A673 (cell line): ENCODE measurements at regions not wholly inside any gene's neighbourhood (a gene's known extent, or its start where the extent isn't known, plus 50 kb on each side); places are given as distances from the start of the nearest gene placed in this dataset.

Experiments used
- BruUV-seq: library from RNA; stranded (reverse); fragments of 400-500 nt; replicated peaks from 2 replicates; lab custom pipeline; 2021; lab: Mats Ljungman, UMichigan
- CTCF ChIA-PET: fragments of 300-600 bp; sonication (Branson Sonifier 250); formaldehyde crosslinking; loops from one replicate; lab custom pipeline; 2022; ENCODE audit warnings: antibody characterized with exemption; lab: Charles Lee
- POLR2A ChIA-PET: fragments of 300-600 bp; sonication (Branson Sonifier 250); formaldehyde crosslinking; loops from one replicate; lab custom pipeline; 2022; ENCODE audit warnings: antibody characterized with exemption; ENCODE audit not compliant: low non-redundant PET; lab: Charles Lee
- DNase-seq: peaks from one replicate; pipeline ENCODE4 v3.0.0-alpha.2; 2015; ENCODE audit warnings: low spot score
- H3K27ac ChIP-seq: fragments of 200-600 bp; sonication (generic); 2 replicates; pipeline ENCODE4 v1.5.1; 2016; ENCODE audit warnings: mixed run types, low read depth, mild to moderate bottlenecking, mixed read lengths, antibody characterized with exemption, low read length; ENCODE audit not compliant: poor library complexity, severe bottlenecking
- H3K27me3 ChIP-seq: fragments of 200-600 bp; sonication (generic); replicated peaks from 2 replicates; pipeline ENCODE4 v1.6.1; 2017; ENCODE audit warnings: mixed run types, low read depth, mild to moderate bottlenecking, mixed read lengths, antibody characterized with exemption, low read length; ENCODE audit not compliant: insufficient read depth, poor library complexity
- H3K36me3 ChIP-seq: fragments of 200-600 bp; sonication (generic); 2 replicates; pipeline ENCODE4 v1.6.1; 2016; ENCODE audit warnings: mixed run types, mild to moderate bottlenecking, mixed read lengths, antibody characterized with exemption, low read length; ENCODE audit not compliant: insufficient read depth, poor library complexity, severe bottlenecking
- H3K4me1 ChIP-seq: fragments of 200-600 bp; sonication (generic); 2 replicates; pipeline ENCODE4 v1.6.1; 2017; ENCODE audit warnings: mixed run types, mild to moderate bottlenecking, mixed read lengths, antibody characterized with exemption, low read length; ENCODE audit not compliant: insufficient read depth, poor library complexity, severe bottlenecking
- H3K4me3 ChIP-seq: fragments of 200-600 bp; sonication (generic); 2 replicates; pipeline ENCODE4 v1.5.1; 2016; ENCODE audit warnings: low read depth, mixed run types, mild to moderate bottlenecking, mixed read lengths, low read length; ENCODE audit not compliant: poor library complexity, severe bottlenecking
- H3K9me3 ChIP-seq: fragments of 200-600 bp; sonication (generic); 2 replicates; pipeline ENCODE4 v1.6.1; 2016; ENCODE audit warnings: mixed run types, low read depth, mild to moderate bottlenecking, mixed read lengths, antibody characterized with exemption, low read length; ENCODE audit not compliant: poor library complexity, severe bottlenecking
- CTCF ChIP-seq: fragments of 300-800, 200-600 bp; sonication (generic); conservative IDR thresholded peaks from 2 replicates; pipeline ENCODE4 v1.5.1; 2017; ENCODE audit warnings: low read depth, mild to moderate bottlenecking, antibody characterized with exemption, low read length, moderate library complexity, mixed read lengths
- EZH2 ChIP-seq: fragments of 200-600 bp; sonication (generic); IDR thresholded peaks from 2 replicates; pipeline ENCODE4 v1.6.1; 2017; ENCODE audit warnings: borderline replicate concordance, low read depth, mild to moderate bottlenecking, mixed read lengths, antibody characterized with exemption, low read length; ENCODE audit not compliant: poor library complexity, severe bottlenecking
- intact Hi-C: fragments of 100-400 bp; cut with micrococcal nuclease; formaldehyde crosslinking; loops from one replicate; pipeline ENCODE4 v1.10.0; 2022; ENCODE audit not compliant: unreplicated experiment

- H3K27ac ChIP-seq: no peak overlapping the region
- BruUV-seq: no TSS peak
- POLR2A ChIA-PET: no interaction called here
- no peak for DNase-seq
- no peaks in the 10 kb centered on the region for H3K4me1 ChIP-seq
- CTCF ChIA-PET: no interaction called here
- H3K9me3 ChIP-seq: no peaks in the 10 kb centered on the region
- H3K4me3 ChIP-seq: no peak overlapping the region
- H3K27me3 ChIP-seq: no peaks in the 10 kb centered on the region
- intact Hi-C loops: no loop called here
- no peaks in the 10 kb centered on the region for H3K36me3 ChIP-seq
- TF ChIP-seq CTCF (no peak), EZH2 (no peak)
These were observed 803.7 kb downstream of the NCAM2 start for GRCh38 chr21:21801921-21802320.

DNA sequence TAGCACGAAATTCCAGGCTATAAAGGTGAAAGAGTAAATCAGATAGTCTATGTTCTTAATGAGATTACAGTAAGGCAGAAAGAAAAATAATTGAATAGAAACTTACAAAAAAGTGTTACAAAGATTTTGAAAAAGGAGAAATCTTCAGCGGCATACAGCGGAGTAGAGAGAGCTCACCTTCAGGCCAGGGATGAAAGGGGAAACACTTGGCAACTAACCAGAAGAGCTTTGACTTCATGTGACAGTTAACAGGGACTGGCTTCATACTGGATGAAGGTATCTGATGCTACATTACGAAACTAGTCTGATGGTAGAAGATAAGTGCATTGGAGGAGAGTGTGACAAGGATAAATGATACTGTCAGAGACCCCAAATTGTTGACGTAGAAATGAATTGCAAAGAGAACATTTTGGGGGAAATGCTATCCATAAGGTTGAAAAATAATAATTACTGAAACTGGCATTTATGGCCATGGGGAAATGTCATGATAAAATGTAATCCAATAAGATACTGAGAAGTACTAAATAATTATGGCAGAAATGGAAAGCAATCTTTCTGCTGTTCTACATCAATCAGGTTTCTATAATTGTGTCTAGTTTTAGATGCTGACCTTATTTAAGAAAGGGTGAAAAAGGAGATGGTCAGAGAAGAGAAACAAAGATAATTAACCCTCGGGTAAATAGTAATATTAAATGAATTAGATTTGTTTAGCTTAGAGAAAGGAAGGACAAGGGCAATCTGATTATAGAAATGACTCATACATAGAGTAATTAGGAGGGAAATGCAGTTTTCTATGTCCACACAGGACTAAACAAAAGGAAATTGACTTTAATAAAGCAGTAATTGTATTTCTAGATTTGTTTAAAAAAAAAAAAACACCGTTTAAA lies 808.7 kb downstream of the NCAM2 start:
- H3K27ac ChIP-seq: no peak overlapping the region
- H3K36me3 ChIP-seq: no peaks in the 10 kb centered on the region
- no TSS peak for BruUV-seq
- ChIA-PET POLR2A (no interaction called here), CTCF (no interaction called here)
- no peak overlapping the region for H3K4me3 ChIP-seq
- no peak for TF ChIP-seq CTCF
- no peak for TF ChIP-seq EZH2
- H3K27me3 ChIP-seq: no peaks in the 10 kb centered on the region
- intact Hi-C loops: no loop called here
- peak; percentile 10 for DNase-seq
- peaks cover 5% of the 10 kb centered on the region for H3K4me1 ChIP-seq
- H3K9me3 ChIP-seq: no peaks in the 10 kb centered on the region

DNA sequence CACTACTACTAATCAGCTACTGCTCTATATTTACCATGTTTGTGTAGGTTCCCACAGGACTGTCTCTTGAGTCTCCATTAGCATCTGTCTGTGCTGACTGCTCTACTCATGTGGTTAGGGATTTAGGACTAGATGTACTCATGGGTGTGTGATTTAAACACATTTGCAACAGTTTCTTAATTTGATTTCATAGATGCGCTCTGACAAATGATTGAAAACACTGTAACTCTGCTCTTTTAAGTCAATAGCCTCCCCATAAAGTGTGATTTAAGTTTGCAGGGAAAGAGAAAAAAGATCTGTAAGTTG lies 809.3 kb downstream of the NCAM2 start:
- no peak for TF ChIP-seq CTCF
- no peak for TF ChIP-seq EZH2
- Histone ChIP-seq H3K27ac (no peak overlapping the region), H3K4me3 (no peak overlapping the region), H3K36me3 (no peaks in the 10 kb centered on the region), H3K27me3 (no peaks in the 10 kb centered on the region), H3K9me3 (no peaks in the 10 kb centered on the region), H3K4me1 (peaks cover 5% of the 10 kb centered on the region)
- ChIA-PET CTCF (no interaction called here), POLR2A (no interaction called here)
- no peak for DNase-seq
- BruUV-seq: no TSS peak
- intact Hi-C loops: no loop called here
